Stimulated activated CD4-positive, alpha-beta T cell treated with anti-CD3 and anti-CD28 coated beads, Interleukin-4, amount 100 ng/mL, for 48 hours (primary cell): ENCODE measurements at regions not wholly inside any gene's neighbourhood (a gene's known extent, or its start where the extent isn't known, plus 50 kb on each side); places are given as distances from the start of the nearest gene placed in this dataset.

Source experiments
- DNase-seq, 2 donors: peaks; one replicate each; pipeline ENCODE4 v3.0.0-alpha.2; 2020; ENCODE audit warnings: low read depth in 2 of 2

DNA sequence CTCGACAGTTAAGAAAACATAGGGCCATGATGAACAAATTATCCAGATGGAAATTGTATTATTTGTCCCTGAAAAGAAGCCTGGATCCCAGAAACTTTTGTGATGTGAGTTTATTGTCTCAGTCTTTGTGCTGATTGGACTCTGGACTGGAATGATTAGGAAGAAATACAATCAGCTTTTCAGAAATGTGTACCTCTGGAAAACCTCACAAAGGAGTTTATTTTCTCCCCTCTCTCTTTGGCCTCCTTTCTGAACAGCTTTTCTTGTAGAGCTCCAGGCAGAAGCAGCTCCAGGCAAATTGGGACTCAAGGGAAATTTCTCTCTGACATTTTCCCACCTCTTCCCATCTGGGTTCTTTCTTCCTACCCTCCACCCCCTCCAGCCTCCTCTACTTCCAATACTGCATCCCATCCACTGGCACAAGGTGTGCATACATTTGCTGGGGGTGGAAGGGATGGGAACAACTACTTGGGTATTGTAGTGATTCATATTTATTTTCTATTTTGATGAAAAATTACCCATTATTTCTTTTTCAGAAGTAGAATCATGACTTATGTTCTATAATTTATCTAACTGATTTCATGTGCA, 119.7 kb downstream of the CD47 start:
- DNase-seq = no peak

DNA sequence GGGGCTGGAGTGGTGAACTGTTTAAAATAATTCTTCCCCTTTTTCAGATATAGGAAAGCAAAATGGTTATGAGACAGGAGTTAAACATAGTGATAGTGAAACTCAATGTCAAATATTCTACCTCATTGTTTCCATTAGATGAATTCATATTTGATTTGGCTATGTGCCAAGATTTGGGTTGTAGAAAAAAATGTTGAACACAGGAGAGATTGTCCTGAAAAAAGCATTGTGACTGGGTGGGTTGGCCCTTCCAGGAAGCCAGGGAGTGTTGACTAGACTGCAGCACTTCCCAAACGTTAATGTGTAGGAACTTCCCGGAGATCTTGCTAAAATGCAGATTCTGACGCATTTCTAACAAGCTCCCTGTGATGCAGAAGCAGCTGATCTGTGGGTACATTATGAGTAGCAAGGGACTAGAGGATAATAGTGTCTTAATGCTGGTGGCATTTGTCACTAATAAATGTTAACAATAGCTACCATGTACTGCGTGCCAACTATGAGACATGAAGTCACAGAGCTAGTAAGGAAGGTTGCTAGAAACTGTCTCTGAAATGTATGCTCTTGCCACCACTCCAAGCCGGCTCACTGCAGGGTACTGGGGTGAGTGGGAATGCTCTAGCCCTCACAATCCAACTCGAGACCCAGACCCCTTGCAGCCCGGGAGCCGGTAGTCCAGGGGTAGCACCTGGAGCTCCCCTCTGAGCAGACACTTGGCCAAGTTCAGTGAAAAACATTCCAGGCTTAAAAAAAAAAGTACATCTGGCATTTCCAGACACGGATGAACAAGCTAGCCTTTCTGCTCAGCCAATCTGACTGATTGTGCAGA, 120.6 kb downstream of the CD47 start:
- no peak for DNase-seq

DNA sequence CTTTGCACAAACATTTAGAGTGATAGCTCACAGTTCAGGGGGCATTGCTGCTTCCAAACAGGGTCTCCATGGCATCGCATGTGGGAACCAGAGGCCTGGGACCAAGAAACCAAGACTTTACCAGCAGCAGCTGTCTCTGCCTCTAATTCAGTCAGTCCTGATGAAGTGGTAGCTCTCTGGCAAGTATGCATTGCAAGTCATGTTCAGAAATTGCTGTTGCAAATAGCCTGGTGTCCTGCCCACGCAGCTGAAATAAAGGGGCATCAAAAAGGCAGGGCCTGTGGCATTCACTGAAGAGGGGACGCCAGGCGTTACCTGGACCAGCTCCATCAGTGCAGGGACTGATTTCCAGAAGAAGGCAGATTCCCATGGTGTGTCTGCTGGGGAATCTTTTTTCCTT, 121.3 kb downstream of the CD47 start:
- DNase-seq = no peak

DNA sequence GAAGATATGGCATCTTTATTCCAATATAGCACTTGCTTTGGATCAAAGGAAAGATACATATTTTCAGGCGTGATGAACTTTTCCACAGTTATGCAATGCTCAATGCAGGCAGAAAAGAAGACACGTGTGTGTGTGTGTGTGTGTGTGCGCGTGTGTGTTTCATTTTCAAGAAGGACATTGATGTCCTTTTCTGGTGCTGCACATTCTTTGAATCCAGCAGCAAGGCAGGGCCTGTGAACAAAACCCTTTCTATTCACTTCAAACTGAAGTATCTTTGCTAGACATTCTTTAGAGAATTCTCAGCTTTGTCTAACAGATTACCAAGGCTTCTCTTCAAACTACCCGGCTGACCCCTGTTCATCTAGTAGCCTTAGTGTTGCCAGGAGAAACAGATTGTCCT, 124.6 kb downstream of the CD47 start:
- DNase-seq = no peak

DNA sequence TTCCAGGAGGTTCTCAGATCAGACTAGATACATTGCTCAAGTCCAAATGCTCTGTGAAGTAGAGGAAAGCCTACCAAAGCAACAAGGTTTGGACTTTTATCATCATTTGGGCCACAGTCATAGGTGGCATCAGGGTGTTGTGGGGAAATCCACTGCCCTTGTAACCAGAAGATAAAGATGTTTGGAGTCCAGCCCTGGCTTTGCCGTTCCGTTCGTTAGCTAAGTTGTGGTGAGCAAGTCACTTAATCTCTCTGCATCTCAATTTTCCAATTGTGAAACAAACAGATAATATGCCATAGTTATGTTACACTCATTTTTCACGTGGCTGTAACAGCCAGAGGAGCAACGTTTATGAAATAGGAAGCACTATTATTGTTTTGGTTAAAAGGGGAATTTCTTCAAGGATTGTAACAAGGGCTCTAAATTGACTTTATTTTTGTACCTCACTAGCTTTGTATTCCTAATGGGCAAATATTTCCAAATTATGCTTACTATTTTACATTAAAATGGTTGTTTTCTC, 125.6 kb downstream of the CD47 start:
- DNase-seq = no peak

DNA sequence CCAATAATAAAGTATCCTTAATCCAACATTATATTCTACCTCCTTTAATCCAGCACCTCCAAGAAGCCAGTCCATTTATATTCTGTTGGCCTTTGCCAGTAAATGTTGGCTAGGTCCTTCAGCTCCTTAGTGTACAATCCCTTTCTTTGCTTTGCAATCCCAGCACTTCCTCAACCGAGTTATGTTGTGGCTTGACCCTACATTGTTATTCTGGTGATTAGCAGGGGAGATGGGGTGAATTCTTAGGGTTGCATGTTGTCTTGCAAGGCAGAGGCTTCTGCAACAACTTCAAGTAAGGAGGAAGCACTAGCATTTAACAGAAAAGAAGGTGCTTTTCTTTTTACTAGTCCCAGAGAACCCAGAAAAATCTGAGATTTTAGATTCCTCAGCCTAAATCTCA, 127.2 kb downstream of the CD47 start:
- no peak for DNase-seq

DNA sequence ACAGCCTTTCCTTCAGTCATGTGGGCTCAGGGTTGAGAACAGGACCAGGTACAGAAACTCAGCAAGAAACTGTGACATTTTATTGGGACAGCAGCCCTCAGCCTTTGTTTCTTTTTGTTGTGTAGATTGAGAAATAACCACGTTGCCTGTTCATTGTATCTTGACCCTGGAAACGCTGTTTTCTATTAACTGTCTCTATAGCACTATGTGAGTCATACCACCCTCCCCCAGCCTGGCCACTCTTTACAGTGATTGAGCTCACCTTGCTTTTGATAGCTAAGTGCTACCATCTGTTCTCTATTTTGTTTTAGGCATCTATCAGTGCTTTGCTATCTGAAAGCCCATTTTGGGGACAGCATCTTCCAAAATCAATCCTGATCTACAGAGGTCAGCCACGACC, 127.9 kb downstream of the CD47 start:
- DNase-seq = no peak

DNA sequence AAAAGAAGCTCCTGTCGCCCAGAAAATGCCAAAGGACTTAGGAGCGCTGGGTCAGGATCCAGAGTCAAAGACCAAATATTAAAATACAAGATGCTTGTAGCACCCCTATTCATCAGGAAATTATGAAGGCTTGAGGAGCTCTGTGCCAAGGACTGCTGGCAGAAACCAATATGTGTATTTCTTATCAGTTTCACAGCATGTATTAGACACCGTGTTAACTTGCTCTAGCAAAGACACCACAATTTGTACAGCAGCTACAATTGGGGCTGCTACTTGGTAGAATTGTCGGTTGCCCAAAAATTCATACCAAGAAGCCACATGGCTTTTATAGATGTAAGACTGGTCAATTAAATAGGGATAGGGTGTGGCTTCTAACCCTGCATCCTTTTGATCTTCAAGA, 128.8 kb downstream of the CD47 start:
- DNase-seq = no peak

DNA sequence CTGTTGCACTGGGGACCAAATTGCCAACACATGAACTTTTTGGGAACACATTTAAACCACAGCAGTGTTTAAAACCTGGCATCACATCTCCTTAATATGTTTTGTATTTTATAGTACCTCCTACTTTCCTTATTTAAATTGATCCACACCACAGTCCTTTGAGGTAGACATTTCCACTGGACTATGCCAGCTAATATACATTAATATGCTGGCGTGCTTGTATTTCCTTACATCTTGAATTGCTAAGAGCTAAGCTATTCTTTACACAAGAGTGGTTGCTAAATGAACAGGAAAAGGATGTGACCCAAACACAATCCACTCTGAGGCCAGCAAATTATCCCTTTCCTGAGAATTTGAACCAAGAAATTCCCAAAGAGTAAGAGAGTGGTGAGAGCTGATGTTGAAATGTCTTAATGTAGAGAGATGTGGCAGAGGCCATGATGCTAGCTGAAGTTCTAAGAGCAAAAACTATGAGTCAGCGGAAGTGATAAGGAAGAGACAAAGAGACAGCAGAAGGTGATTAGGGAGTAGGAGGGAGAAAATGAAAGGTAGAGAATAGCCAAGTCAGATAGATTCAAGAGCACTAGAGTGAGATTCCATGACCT, 131.2 kb downstream of the CD47 start:
- DNase-seq = no peak

DNA sequence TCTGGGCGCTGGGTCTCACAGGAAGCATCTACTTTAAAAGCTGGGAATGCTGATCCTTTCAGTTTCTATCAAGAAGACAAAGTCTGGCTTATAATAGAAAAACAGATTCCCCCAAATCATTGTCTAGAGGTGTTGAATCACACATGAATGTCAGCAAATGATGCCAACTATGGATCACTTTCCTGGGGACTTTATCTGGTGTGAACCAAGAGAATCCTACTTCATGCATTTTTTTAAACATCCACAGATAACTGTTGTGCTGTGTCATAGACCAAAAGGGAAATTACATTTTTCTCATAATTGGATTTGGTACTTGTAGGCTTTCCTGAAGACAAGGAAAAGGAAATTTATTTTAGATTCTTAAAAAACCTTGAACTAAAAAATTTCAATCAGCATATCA, 132.7 kb downstream of the CD47 start:
- DNase-seq = no peak

DNA sequence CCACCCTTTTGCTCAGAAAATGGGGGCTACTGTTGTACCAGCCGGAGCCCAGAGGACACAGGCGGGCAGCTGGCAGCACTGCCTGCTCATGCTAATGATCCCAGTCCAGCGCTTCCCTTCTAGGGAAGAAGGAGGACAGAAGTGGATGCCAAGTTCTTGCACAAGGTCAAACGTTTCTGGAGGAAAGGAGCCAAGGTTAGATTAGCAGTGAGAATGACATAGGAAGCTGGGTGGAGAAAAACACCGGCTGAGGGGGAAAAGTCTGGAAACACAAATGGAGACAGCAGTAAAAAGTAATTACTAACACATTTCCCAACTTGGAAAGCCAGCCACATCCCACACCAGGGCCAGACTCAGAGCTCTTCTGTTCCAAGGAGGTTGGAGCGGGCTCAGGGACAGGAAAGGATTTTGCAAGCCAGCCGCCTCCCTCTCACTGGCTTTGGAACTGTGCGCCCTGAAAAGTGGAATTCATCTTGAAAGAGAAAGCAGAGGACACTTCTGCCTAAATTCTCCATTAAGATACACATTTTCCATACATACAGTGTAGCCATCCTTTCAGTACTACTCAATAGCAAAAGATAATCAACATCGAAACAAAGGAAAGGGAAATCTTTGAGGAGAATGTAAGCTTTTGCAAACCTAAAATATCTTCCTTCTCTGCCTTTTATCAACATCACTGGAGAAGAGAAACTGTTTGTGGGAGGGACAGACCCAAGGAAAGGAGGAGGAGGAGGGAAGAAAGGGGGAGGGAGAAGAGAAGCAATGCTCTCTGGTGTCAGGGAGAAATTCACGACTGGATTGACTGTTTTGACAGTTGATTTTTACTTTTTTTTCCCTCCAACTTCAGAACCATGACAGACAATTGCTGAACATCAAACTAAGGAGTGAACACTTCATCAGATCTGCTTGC, 133.6 kb downstream of the CD47 start:
- DNase-seq = no peak

DNA sequence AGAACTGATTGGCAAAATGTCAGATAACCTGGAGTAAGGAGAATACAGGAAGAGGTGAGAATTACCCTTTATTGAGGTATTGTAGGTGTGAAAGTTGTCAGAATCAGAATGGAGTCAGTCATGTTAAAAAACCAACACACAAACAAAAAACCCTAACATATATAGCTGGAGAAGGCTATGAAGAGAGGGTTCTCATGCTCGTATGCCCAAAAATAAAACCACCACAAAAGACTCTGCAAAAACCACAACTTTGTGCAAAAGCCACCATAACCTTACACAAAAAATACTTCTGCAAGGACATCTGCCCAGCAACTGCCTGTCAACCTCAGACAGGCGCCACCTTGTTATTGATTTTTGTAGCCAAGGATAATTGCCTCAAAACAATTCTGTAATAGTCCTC, 136.0 kb downstream of the CD47 start:
- DNase-seq = no peak

DNA sequence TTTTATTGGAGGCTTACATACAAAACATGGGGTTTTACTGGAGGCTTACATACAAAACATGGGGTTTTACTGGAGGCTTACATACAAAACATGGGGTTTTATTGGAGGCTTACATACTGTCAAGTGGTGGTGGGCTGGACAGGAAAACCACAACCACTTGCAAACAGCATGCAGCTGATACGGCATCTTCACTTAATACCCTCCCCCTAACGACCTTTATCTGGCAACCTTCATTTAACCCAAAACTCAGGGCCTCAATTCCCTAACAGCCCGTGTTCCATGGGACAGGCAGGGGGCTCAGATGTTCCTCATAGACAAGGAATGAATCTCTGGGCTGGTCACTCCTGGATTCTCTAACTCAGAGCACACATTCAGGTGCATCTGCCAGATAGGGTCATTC, 137.1 kb downstream of the CD47 start:
- DNase-seq = no peak

DNA sequence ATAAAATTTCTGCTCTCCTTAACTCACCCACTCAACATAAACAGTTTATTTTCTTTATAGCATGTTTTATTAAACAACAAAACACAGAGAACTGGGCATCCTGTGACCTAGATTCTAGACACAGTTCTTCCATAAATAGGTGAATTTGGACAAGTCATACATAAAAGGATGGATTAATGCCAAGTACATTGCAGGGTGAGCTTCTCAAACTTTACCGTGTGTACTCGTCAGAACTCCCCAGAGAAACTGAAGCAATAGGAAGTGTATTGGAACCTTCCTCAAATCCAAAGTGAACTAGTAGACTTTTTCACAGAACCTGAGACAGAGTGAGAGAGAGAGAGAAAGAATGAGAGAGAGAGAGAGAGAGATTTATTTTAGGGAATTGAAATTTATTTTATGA, 139.7 kb downstream of the CD47 start:
- no peak for DNase-seq

DNA sequence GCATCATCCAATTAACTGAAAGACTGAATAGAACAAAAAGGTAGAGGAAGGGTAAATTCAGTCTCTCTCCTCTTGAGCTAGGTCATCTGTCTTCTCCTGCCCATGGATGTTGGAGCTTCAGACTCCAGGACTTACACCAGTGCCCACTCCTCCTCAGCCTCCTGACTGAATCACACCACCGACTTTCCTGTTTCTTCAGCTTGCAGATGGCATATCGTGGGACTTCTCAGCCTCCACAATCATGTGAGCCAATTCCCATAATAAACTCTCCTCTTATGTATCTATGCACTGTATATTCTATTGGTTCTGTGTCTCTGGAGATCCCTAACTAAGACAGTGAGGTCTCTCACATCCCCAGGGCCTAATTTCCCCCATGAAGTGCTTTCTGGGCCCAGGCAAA, 140.4 kb downstream of the CD47 start:
- no peak for DNase-seq

DNA sequence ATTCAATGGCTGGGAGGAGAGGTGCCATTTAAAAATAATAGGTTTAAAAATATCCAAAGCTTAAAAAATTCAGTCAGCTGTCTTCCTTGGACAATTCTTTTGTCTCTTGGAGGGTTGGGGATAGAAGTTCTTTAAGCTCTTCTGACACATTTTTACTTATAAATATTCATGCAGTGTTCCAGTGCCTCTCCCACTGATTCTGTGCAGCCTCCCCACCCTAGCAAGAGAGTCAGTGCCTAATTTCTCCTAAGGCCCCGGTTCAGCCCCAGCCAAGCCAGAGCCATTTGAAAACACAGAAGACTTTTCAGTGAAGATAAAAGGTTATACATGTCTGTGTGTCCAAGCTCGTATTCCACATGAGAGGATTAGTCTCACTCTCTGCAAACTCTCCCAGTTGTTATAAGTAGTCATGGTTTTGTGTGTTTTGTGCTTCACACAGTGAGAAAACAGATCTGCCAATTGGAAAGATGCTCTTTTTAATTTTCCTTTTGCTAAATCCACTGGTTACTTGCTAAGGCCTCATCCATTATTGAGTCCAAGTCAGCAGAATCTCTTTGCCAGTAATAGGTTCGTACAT, 141.3 kb downstream of the CD47 start:
- DNase-seq = no peak

DNA sequence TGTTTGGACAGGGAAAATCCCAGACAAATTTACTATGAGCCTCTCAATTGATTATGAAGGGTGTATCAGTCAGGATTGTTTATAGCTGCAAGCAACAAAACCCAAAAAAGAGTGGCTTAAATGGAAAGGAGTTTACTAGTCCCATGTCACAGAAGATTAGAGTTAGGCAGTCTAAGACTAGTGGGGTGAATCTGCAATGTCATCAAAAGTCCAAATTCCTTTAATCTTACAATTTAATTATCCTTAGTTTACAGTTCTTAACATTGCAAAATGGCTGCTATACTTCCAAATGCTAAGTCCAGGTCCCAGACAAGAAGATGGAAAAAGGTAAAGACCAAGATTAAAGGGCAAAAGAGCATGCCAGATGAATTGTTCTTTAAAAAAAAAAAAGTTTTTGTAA, 143.6 kb downstream of the CD47 start:
- no peak for DNase-seq

DNA sequence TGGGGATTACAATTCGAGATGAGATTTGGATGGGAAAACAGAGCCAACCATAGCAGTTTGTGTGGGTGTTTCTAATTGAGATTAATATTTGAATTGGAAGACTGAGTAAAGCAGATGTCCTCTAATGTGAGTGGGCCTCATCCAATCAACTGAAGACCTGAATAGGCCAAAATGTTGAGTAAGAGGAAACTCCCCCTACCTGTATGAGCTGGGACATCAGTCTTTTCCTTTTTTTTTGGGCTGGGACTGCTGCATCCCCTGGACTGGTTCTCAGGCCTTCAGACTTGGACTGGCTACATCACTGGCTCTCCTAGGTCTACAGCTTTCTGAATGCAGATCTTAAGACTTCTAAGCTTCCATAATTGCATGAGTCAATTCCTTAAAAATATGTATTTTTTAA, 144.1 kb downstream of the CD47 start:
- no peak for DNase-seq

DNA sequence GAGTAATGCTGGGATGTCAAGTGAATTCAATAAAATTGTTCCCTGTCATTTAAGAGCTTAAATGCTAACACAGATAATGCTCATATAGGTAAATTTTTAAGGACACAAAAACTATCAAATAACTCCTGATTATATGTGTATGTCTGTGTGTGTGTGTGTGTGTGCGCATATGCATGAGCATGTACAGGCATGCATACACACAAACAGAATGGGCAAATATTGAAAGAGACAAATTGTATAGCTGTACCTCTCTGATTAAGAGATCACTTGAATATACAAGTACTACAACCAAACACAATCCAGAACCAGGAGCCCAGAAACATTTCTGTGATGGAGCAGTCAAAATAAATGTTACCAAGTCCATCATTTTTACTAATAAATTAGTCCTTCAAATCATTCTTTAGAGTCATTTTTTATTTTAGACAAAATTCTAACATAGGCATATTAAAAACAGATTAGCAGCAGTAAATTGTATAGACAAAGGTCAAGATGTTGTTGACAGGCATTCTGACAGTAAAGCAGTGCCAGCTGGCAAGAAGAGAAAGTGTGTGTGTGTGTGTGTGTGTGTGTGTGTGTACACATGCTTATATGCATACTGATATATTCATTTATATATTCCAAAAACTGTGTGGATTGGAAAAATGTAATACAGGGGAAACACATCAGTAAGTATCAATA, 145.3 kb downstream of the CD47 start:
- DNase-seq = no peak

DNA sequence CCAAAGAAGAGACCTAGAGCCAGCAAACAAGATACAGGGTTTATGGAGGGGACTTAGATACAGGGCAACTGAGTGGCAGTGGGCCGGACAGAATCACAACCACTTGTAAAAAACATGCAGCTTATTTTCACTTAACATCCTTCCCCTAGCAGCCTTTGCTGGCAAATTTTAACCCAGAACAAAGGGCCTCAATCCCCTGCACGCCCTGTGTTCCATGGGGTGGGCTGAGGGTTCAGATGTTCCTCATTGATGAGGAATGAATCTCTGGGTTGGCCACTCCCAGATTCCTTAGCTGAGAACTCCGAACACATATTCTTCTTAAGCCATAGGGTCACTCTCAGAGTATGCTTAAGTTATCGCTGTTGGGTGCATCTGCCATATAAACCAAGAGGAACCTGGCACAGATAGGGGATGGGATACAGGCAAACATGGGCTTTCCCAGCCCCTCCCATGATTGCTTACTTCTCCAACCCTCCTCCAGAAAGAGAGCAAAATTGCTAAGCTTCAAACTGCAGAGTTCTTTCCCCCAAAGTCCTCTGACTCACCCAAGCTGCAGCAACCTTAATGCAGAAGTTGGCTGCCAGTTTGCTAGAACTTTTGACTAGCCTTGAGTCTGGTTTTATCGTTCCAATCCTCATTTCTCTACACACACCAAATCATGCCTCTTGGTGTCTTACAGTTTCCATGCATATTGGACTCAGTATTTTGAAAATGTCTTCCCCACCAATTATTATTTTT, 146.9 kb downstream of the CD47 start:
- no peak for DNase-seq
